K562 (cell line): ENCODE measurements at regions not wholly inside any gene's neighbourhood (a gene's known extent, or its start where the extent isn't known, plus 50 kb on each side); places are given as distances from the start of the nearest gene placed in this dataset.

ENCODE experiments used
- ATAC-seq: fragments of 200-7000 bp; cut with Tn5 transposase; 3 replicates; pipeline ENCODE4 v1.9.1; 2020; ENCODE audit warnings: moderate library complexity
- BruUV-seq: library from RNA; stranded (reverse); fragments of 400-500 nt; replicated peaks from 2 replicates; lab custom pipeline; 2021; lab: Mats Ljungman, UMichigan
- CTCF ChIA-PET: fragments of 300-600 bp; formaldehyde crosslinking; extraction: SDS; loops from one replicate; lab custom pipeline; 2021; ENCODE audit warnings: low intra/inter-chr PET ratio; lab: Yijun Ruan, JAX
- POLR2A ChIA-PET: fragments of 300-600, 350-650 bp; sonication (Branson Sonifier 250); formaldehyde crosslinking; extraction: SDS; loops from one replicate; lab custom pipeline; 2021; ENCODE audit warnings: antibody characterized with exemption, inconsistent platforms; lab: Yijun Ruan, JAX
- DNase-seq, 4 experiments: peaks; one replicate each; pipeline versions ENCODE4 v3.0.0 to v3.0.0-alpha.2; 2011 to 2018; ENCODE audit warnings: low spot score in 3 of 4, mixed read lengths in 3 of 4; ENCODE audit errors: extremely low read depth in 1 of 4
- FAIRE-seq: peaks from 2 replicates; lab custom pipeline; 2011; peaks lifted over from hg19 to GRCh38; lab: Jason Lieb, UNC
- H2AFZ ChIP-seq: 2 replicates; pipeline ENCODE4 v1.6.0; 2011; ENCODE audit warnings: low read depth, low read length, control low read depth, inconsistent platforms
- H3K27ac ChIP-seq: fragments of 200-600 bp; 3 replicates; pipeline ENCODE4 v1.8.0; 2011; ENCODE audit warnings: low read depth, mild to moderate bottlenecking, control low read depth, inconsistent platforms, low read length, moderate library complexity, mixed read lengths; ENCODE audit errors: extremely low read depth
- H3K27me3 ChIP-seq, 2 experiments: fragments of 300-600 bp in 1 of 2; 2 replicates in 1 of 2; 3 replicates in 1 of 2; pipeline versions ENCODE4 v1.6.0 to v1.8.0; 2011; ENCODE audit warnings: inconsistent platforms in 2 of 2, low read length in 2 of 2, mild to moderate bottlenecking in 1 of 2, mixed read lengths in 1 of 2, moderate library complexity in 1 of 2; ENCODE audit not compliant: control insufficient read depth in 2 of 2, insufficient read depth in 2 of 2
- H3K36me3 ChIP-seq: fragments of 300-600 bp; 3 replicates; pipeline ENCODE4 v1.8.0; 2011; ENCODE audit warnings: mild to moderate bottlenecking, low read length, inconsistent platforms; ENCODE audit not compliant: control insufficient read depth, insufficient read depth
- H3K4me1 ChIP-seq, 2 experiments: fragments of 200-600 bp in 1 of 2; replicated peaks in 1 of 2; 2 replicates in 1 of 2; 3 replicates in 1 of 2; pipeline versions ENCODE4 v1.5.1 to v1.8.0; 2011; ENCODE audit warnings: inconsistent platforms in 2 of 2, low read length in 2 of 2, mild to moderate bottlenecking in 1 of 2, mixed read lengths in 1 of 2, moderate library complexity in 1 of 2; ENCODE audit not compliant: control insufficient read depth in 2 of 2, insufficient read depth in 2 of 2
- H3K4me2 ChIP-seq: 2 replicates; pipeline ENCODE4 v1.6.1; 2011; ENCODE audit warnings: low read length, control low read depth, inconsistent platforms, mixed read lengths; ENCODE audit not compliant: insufficient read depth
- H3K4me3 ChIP-seq: fragments of 200-600 bp; sonication (generic), shearing (Covaris generic); 2 replicates; pipeline ENCODE4 v1.5.1; 2016; ENCODE audit warnings: control low read depth, inconsistent platforms
- H3K79me2 ChIP-seq: fragments of 200-600 bp; 3 replicates; pipeline ENCODE4 v1.8.0; 2011; ENCODE audit warnings: low read length, inconsistent platforms; ENCODE audit not compliant: control insufficient read depth, insufficient read depth
- H3K9ac ChIP-seq, 2 experiments: 2 replicates each; pipeline versions ENCODE4 v1.6.0 to v1.6.1; 2011; ENCODE audit warnings: low read depth in 2 of 2, low read length in 2 of 2, control low read depth in 1 of 2, inconsistent platforms in 1 of 2, mild to moderate bottlenecking in 1 of 2, mixed read lengths in 1 of 2; ENCODE audit not compliant: insufficient read depth in 1 of 2
- H3K9me1 ChIP-seq: one replicate; pipeline ENCODE4 v1.6.0; 2011; ENCODE audit warnings: inconsistent platforms, mild to moderate bottlenecking, low read length, moderate library complexity; ENCODE audit not compliant: control insufficient read depth, insufficient read depth
- H3K9me3 ChIP-seq: replicated peaks from 2 replicates; pipeline ENCODE4 v1.5.1; 2011; ENCODE audit warnings: low read depth, low read length, inconsistent platforms; ENCODE audit not compliant: control insufficient read depth, insufficient read depth
- H4K20me1 ChIP-seq: replicated peaks from 2 replicates; pipeline ENCODE4 v1.6.1; 2011; ENCODE audit warnings: low read length, inconsistent platforms, mixed read lengths; ENCODE audit not compliant: control insufficient read depth, insufficient read depth
- DNMT1 ChIP-seq: fragments of 450-650 bp; IDR thresholded peaks from 2 replicates; pipeline ENCODE4 v1.6.1; 2016; ENCODE audit warnings: antibody characterized with exemption, mild to moderate bottlenecking
- POLR3A ChIP-seq: IDR thresholded peaks from 2 replicates; pipeline ENCODE4 v1.6.1; 2011; ENCODE audit warnings: borderline replicate concordance, mild to moderate bottlenecking, moderate library complexity; ENCODE audit not compliant: insufficient read length, insufficient read depth; ENCODE audit errors: extremely low read depth
- STAG1 ChIP-seq: sonication (generic); formaldehyde crosslinking; IDR thresholded peaks from 2 replicates; pipeline ENCODE4 v1.5.0; 2020; ENCODE audit warnings: missing genetic modification reagents, borderline replicate concordance
- ZC3H4 ChIP-seq: sonication (generic); formaldehyde crosslinking; IDR thresholded peaks from 2 replicates; pipeline ENCODE4 v1.9.0; 2021; ENCODE audit warnings: missing genetic modification reagents, borderline replicate concordance
- ZNF766 ChIP-seq: fragments of 200-800 bp; sonication (Bioruptor generic); conservative IDR thresholded peaks from 2 replicates; pipeline ENCODE4 v1.6.1; 2016; ENCODE audit warnings: missing genetic modification characterization, missing compliant biosample characterization
- WGBS: fragments of 100-300 bp; shearing (Covaris generic); methylation state at CpG from one replicate; pipeline ENCODE4 v1.1.6; 2016; ENCODE audit warnings: low coverage, mixed read lengths; ENCODE audit not compliant: insufficient coverage; ENCODE audit errors: missing lambda C conversion rate; 5-methylcytosine and 5-hydroxymethylcytosine counted together
- in situ Hi-C: fragments of 300-500 bp; cut with MboI; formaldehyde crosslinking; loops from 4 replicates; pipeline ENCODE4 v1.15.0; 2018; ENCODE audit warnings: inconsistent platforms, mixed read lengths
- intact Hi-C: fragments of 100-400 bp; cut with micrococcal nuclease; formaldehyde crosslinking; loops from 2 replicates; pipeline ENCODE4 v1.14.2; 2022
- TF ChIP-seq, protein P1 (sequence below), 2 experiments: fragments of 250-450 bp in 1 of 2; fragments of 450-650 bp in 1 of 2; sonication (Bioruptor Pico) in 1 of 2; IDR thresholded peaks; 2 replicates each; pipeline versions ENCODE4 v1.6.1 to v1.8.0; 2016 to 2021; ENCODE audit warnings: mild to moderate bottlenecking in 2 of 2, moderate library complexity in 2 of 2, missing compliant biosample characterization in 1 of 2, missing genetic modification characterization in 1 of 2
- TF ChIP-seq, protein P2 (sequence below): sonication (generic); formaldehyde crosslinking; IDR thresholded peaks from 2 replicates; pipeline ENCODE4 v1.8.0; 2022; ENCODE audit warnings: mild to moderate bottlenecking, missing genetic modification reagents
- TF ChIP-seq, protein P3 (sequence below): fragments of 450-650 bp; IDR thresholded peaks from 2 replicates; pipeline ENCODE4 v1.6.1; 2016; ENCODE audit warnings: low read depth, mild to moderate bottlenecking, moderate library complexity

- TF ChIP-seq, protein P1, sequence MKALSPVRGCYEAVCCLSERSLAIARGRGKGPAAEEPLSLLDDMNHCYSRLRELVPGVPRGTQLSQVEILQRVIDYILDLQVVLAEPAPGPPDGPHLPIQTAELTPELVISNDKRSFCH (CRISPR knock-in tag; IDR thresholded peaks at IDR 0.05), result no peak
- TF ChIP-seq, protein P1 (tag; IDR thresholded peaks at IDR 0.05), result no peak
- TF ChIP-seq, all 486 proteins: peak for 0
These were observed 89.6 kb upstream of the ARHGAP32 start (continued) for GRCh38 chr11:129281471-129282415.

GRCh38 chr11:129280027-129280811 is 88.1 kb upstream of the ARHGAP32 start:
- no peak for DNase-seq
- in situ Hi-C loops, result no loop called here
- H3K9me1 ChIP-seq, result no peaks in the 10 kb centered on the region
- intact Hi-C loops, result no loop called here
- POLR2A ChIA-PET, result interaction anchor here (0.7 kb wide), 1 partner anchor 23 kb away, joined by 3 read pairs; no protein-coding TSS in a partner anchor
- FAIRE-seq, result no peak
- H3K4me2 ChIP-seq, result no peak overlapping the region
- no peak overlapping the region for H3K9ac ChIP-seq
- H3K27me3 ChIP-seq, result no peaks in the 10 kb centered on the region
- H3K4me1 ChIP-seq, result no peaks in the 10 kb centered on the region
- H3K79me2 ChIP-seq, result no peaks in the 10 kb centered on the region
- H3K9me3 ChIP-seq, result no peaks in the 10 kb centered on the region
- H3K4me3 ChIP-seq, result no peak overlapping the region
- WGBS, result 2% methylated on average over 12 of the region's 16 CpGs
- no peak for ATAC-seq
- BruUV-seq, result no TSS peak
- no peaks in the 10 kb centered on the region for H4K20me1 ChIP-seq
- CTCF ChIA-PET, result no interaction called here
- H3K36me3 ChIP-seq, result no peaks in the 10 kb centered on the region
- no peak overlapping the region for H2AFZ ChIP-seq
- no peak overlapping the region for H3K27ac ChIP-seq
- TF ChIP-seq, protein P2, sequence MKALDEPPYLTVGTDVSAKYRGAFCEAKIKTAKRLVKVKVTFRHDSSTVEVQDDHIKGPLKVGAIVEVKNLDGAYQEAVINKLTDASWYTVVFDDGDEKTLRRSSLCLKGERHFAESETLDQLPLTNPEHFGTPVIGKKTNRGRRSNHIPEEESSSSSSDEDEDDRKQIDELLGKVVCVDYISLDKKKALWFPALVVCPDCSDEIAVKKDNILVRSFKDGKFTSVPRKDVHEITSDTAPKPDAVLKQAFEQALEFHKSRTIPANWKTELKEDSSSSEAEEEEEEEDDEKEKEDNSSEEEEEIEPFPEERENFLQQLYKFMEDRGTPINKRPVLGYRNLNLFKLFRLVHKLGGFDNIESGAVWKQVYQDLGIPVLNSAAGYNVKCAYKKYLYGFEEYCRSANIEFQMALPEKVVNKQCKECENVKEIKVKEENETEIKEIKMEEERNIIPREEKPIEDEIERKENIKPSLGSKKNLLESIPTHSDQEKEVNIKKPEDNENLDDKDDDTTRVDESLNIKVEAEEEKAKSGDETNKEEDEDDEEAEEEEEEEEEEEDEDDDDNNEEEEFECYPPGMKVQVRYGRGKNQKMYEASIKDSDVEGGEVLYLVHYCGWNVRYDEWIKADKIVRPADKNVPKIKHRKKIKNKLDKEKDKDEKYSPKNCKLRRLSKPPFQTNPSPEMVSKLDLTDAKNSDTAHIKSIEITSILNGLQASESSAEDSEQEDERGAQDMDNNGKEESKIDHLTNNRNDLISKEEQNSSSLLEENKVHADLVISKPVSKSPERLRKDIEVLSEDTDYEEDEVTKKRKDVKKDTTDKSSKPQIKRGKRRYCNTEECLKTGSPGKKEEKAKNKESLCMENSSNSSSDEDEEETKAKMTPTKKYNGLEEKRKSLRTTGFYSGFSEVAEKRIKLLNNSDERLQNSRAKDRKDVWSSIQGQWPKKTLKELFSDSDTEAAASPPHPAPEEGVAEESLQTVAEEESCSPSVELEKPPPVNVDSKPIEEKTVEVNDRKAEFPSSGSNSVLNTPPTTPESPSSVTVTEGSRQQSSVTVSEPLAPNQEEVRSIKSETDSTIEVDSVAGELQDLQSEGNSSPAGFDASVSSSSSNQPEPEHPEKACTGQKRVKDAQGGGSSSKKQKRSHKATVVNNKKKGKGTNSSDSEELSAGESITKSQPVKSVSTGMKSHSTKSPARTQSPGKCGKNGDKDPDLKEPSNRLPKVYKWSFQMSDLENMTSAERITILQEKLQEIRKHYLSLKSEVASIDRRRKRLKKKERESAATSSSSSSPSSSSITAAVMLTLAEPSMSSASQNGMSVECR (CRISPR knock-in tag), result no peak
- TF ChIP-seq STAG1 (CRISPR knock-in tag) (no peak), DNMT1 (no peak), ZC3H4 (CRISPR knock-in tag) (no peak), ZNF766 (CRISPR knock-in tag) (no peak), POLR3A (no peak)
- TF ChIP-seq, protein P3, sequence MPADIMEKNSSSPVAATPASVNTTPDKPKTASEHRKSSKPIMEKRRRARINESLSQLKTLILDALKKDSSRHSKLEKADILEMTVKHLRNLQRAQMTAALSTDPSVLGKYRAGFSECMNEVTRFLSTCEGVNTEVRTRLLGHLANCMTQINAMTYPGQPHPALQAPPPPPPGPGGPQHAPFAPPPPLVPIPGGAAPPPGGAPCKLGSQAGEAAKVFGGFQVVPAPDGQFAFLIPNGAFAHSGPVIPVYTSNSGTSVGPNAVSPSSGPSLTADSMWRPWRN, result no peak
